Uterus (tissue), 2 donors: ENCODE measurements at regions not wholly inside any gene's neighbourhood (a gene's known extent, or its start where the extent isn't known, plus 50 kb on each side); places are given as distances from the start of the nearest gene placed in this dataset.

ENCODE experiments used
- POLR2A ChIP-seq, 2 donors: fragments of 450-650 bp; IDR thresholded peaks; one replicate each; pipeline ENCODE4 v1.6.1; 2016; ENCODE audit warnings: antibody characterized with exemption in 2 of 2, mild to moderate bottlenecking in 1 of 2, moderate library complexity in 1 of 2
- TF ChIP-seq, protein P1 (sequence below), 4 experiments: fragments of 200-600 bp in 2 of 4; fragments of 450-650 bp in 2 of 4; sonication (generic) in 2 of 4; IDR thresholded peaks; one replicate each; pipeline ENCODE4 v1.5.1; 2016 to 2019; ENCODE audit warnings: antibody characterized with exemption in 4 of 4, mild to moderate bottlenecking in 2 of 4, moderate library complexity in 1 of 4

DNA sequence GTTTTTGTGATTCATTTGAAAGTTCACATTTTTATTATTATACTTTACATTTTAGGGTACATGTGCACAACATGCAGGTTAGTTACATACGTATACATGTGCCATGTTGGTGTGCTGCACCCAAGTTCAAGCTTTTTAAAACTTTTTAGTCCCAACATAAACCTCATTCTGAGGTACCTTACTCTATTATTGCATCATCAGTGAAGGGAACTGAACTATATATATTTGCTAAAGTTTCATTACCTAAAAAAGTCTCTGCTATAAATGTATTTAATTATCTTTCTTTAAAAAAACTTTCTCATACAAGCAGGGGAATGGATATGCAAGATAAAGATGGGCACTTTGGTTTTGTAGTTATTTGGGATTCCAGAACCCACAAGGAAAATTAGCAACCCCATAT is 931.4 kb upstream of the ADGRL2 start:
- TF ChIP-seq, protein P1, sequence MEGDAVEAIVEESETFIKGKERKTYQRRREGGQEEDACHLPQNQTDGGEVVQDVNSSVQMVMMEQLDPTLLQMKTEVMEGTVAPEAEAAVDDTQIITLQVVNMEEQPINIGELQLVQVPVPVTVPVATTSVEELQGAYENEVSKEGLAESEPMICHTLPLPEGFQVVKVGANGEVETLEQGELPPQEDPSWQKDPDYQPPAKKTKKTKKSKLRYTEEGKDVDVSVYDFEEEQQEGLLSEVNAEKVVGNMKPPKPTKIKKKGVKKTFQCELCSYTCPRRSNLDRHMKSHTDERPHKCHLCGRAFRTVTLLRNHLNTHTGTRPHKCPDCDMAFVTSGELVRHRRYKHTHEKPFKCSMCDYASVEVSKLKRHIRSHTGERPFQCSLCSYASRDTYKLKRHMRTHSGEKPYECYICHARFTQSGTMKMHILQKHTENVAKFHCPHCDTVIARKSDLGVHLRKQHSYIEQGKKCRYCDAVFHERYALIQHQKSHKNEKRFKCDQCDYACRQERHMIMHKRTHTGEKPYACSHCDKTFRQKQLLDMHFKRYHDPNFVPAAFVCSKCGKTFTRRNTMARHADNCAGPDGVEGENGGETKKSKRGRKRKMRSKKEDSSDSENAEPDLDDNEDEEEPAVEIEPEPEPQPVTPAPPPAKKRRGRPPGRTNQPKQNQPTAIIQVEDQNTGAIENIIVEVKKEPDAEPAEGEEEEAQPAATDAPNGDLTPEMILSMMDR (IDR thresholded peaks at IDR 0.05), result no peak
- no peak for TF ChIP-seq POLR2A (IDR thresholded peaks at IDR 0.05)
